CD4-positive, alpha-beta memory T cell (primary cell): ENCODE measurements at regions not wholly inside any gene's neighbourhood (a gene's known extent, or its start where the extent isn't known, plus 50 kb on each side); places are given as distances from the start of the nearest gene placed in this dataset.

ENCODE experiments used
- CTCF ChIA-PET: fragments of 350-600 bp; sonication (Branson Sonifier 250); formaldehyde crosslinking; loops from one replicate; lab custom pipeline; 2021; ENCODE audit warnings: inconsistent platforms; ENCODE audit not compliant: partially characterized antibody; lab: Charles Lee
- POLR2A ChIA-PET: fragments of 350-600 bp; sonication (Branson Sonifier 250); formaldehyde crosslinking; loops from one replicate; lab custom pipeline; 2021; ENCODE audit not compliant: partially characterized antibody; lab: Charles Lee
- DNase-seq, 5 donors: peaks; one replicate each; pipeline versions ENCODE4 v3.0.0 to v3.0.0-alpha.2; 2020 to 2022; ENCODE audit warnings: mixed read lengths in 1 of 5
- H3K27ac ChIP-seq: one replicate; pipeline ENCODE4 v1.7.0; 2013; ENCODE audit warnings: low read depth, low read length
- H3K27me3 ChIP-seq: 2 replicates; pipeline ENCODE4 v1.7.0; 2013; ENCODE audit warnings: mild to moderate bottlenecking, low read length, moderate library complexity; ENCODE audit not compliant: insufficient read depth
- H3K36me3 ChIP-seq: 2 replicates; pipeline ENCODE4 v1.7.0; 2013; ENCODE audit warnings: mild to moderate bottlenecking, low read length, moderate library complexity; ENCODE audit not compliant: insufficient read depth
- H3K4me1 ChIP-seq: 2 replicates; pipeline ENCODE4 v1.7.0; 2013; ENCODE audit warnings: mild to moderate bottlenecking, low read length, moderate library complexity; ENCODE audit not compliant: insufficient read depth
- H3K4me3 ChIP-seq, 2 donors: one replicate each; pipeline ENCODE4 v1.7.0; 2013; ENCODE audit warnings: low read length in 2 of 2, mild to moderate bottlenecking in 1 of 2
- H3K9me3 ChIP-seq, 2 donors: one replicate each; pipeline ENCODE4 v1.7.0; 2013; ENCODE audit warnings: low read length in 2 of 2, control low read depth in 1 of 2; ENCODE audit not compliant: control insufficient read depth in 1 of 2
- H3K27ac Mint-ChIP-seq, 7 donors: one replicate each; pipeline ENCODE4 v1.8.0; 2020 to 2021; ENCODE audit warnings: mixed read lengths in 7 of 7, mild to moderate bottlenecking in 6 of 7, inconsistent platforms in 3 of 7, moderate library complexity in 3 of 7
- H3K27me3 Mint-ChIP-seq, 2 donors: one replicate each; pipeline ENCODE4 v1.8.0; 2020 to 2021; ENCODE audit warnings: mixed read lengths in 2 of 2
- H3K36me3 Mint-ChIP-seq, 2 donors: one replicate each; pipeline ENCODE4 v1.8.0; 2020 to 2021; ENCODE audit warnings: mixed read lengths in 2 of 2, inconsistent platforms in 1 of 2, mild to moderate bottlenecking in 1 of 2
- H3K4me1 Mint-ChIP-seq, 4 donors: one replicate each; pipeline ENCODE4 v1.8.0; 2020 to 2021; ENCODE audit warnings: mixed read lengths in 4 of 4, mild to moderate bottlenecking in 1 of 4
- H3K4me3 Mint-ChIP-seq, 8 donors: one replicate each; pipeline ENCODE4 v1.8.0; 2020 to 2021; ENCODE audit warnings: mixed read lengths in 8 of 8, mild to moderate bottlenecking in 7 of 8, moderate library complexity in 6 of 8, inconsistent platforms in 3 of 8
- H3K9me3 Mint-ChIP-seq, 8 donors: one replicate each; pipeline ENCODE4 v1.8.0; 2020 to 2021; ENCODE audit warnings: mixed read lengths in 8 of 8, mild to moderate bottlenecking in 5 of 8, inconsistent platforms in 3 of 8, moderate library complexity in 1 of 8
- intact Hi-C: fragments of 100-400 bp; cut with micrococcal nuclease; formaldehyde crosslinking; loops from one replicate; pipeline ENCODE4 v1.15.1; 2023

DNA sequence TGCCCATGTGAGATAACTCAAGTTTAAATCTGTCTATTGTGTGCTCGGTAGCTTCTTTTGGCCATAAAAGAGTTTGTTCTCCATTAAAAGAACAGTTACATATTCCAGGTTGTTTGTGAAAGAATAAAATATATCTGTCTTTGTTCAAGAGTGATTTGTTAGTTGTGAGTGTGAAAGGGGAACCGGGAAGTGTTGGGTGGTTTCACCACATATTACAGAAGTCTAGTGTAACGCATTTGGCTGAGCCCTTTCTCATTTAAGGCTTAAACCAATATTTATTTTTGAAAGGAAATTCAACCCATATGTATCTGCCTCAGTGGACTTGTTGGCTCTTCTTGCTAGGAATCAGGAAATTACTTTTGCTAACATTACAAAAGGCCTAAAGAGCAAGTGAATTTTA lies 54.1 kb upstream of the DMRTA1 start:
- Histone ChIP-seq H3K27ac (no peak overlapping the region), H3K27me3 (no peaks in the 10 kb centered on the region), H3K36me3 (no peaks in the 10 kb centered on the region), H3K4me3 (no peak overlapping the region), H3K4me1 (no peaks in the 10 kb centered on the region), H3K9me3 (no peaks in the 10 kb centered on the region)
- Mint-ChIP-seq H3K4me3 (no peak overlapping the region), H3K9me3 (peaks cover 0 to 3% (median 1%) of the 10 kb centered on the region in 8 donors), H3K36me3 (no peaks in the 10 kb centered on the region), H3K4me1 (no peaks in the 10 kb centered on the region), H3K27me3 (no peaks in the 10 kb centered on the region), H3K27ac (no peak overlapping the region)
- ChIA-PET POLR2A (no interaction called here), CTCF (no interaction called here)
- intact Hi-C loops: no loop called here
- DNase-seq: no peak

DNA sequence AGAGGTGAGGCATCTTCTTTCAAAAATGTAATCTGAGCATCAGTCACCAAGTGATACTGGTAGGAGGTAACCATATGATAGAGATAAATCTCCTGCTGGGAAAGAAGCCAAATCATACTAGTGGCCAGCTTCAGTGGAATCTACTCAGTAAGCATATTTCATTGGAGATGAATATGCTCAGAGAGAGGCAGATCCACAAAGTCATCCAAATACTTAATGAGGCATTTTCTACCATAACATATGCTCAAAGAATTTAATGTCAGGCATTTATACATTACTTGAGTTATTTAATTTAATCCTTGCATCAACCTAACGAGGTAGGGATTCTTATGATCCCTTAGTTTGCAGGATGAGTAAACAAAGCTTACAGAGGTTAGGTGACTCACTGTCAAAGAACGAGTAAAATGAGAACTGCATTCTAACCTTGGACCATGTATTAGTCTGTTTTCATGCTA lies 50.9 kb upstream of the DMRTA1 start:
- Histone ChIP-seq H3K4me1 (no peaks in the 10 kb centered on the region), H3K4me3 (no peak overlapping the region), H3K9me3 (no peaks in the 10 kb centered on the region), H3K36me3 (no peaks in the 10 kb centered on the region), H3K27ac (no peak overlapping the region), H3K27me3 (no peaks in the 10 kb centered on the region)
- ChIA-PET CTCF (no interaction called here), POLR2A (no interaction called here)
- H3K4me1 Mint-ChIP-seq: no peaks in the 10 kb centered on the region
- no peak overlapping the region for H3K4me3 Mint-ChIP-seq
- no peaks in the 10 kb centered on the region for H3K27me3 Mint-ChIP-seq
- H3K9me3 Mint-ChIP-seq: peaks cover 0 to 5% (median 1%) of the 10 kb centered on the region in 8 donors
- no peak for DNase-seq
- no peaks in the 10 kb centered on the region for H3K36me3 Mint-ChIP-seq
- intact Hi-C loops: no loop called here
- no peak overlapping the region for H3K27ac Mint-ChIP-seq
